ENCODE measurements at regions not wholly inside any gene's neighbourhood (a gene's known extent, or its start where the extent isn't known, plus 50 kb on each side); places are given as distances from the start of the nearest gene placed in this dataset.

- TF ChIP-seq RXRA (IDR thresholded peaks at IDR 0.05; ENCODE audit: insufficient read depth, low read depth, low read length) (no peak), USF2 (IDR thresholded peaks at IDR 0.05; ENCODE audit: low read length) (no peak)
Measured at GRCh38 chr13:42392716-42393572, 121.0 kb downstream of the AKAP11 start (continued).

All from H1 (cell line).